ENCODE measurements at regions not wholly inside any gene's neighbourhood (a gene's known extent, or its start where the extent isn't known, plus 50 kb on each side); places are given as distances from the start of the nearest gene placed in this dataset.

DNA sequence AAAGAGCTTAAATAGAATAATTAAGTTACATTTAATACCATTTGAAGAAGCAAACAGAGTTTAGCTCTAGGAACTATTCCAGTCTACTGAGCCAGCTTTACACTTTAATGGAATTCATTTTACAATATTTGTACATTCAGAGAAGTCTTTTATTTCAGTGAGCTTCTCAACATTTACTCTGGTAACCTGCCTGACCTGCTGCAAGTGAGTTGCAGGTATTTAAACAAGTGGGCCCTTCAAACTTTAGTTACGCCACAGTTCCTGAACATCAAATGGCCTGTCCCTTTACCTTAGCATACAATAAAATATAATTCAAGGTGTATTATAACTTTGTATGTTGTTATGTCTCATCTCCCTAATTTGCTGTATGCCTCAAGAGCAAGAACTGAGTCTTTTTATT is 121.6 kb upstream of the SEMA3C start:
- Histone ChIP-seq H3K36me3 (no peaks in the 10 kb centered on the region), H3K27ac (no peak overlapping the region), H3K9me3 (no peaks in the 10 kb centered on the region), H3K4me3 (ENCODE audit: low read depth in 1 of 2, low read length in 1 of 2) (no peak overlapping the region), H3K27me3 (no peaks in the 10 kb centered on the region), H3K4me1 (ENCODE audit: control insufficient read depth in 1 of 2, insufficient read depth in 1 of 2, low read depth in 1 of 2, low read length in 1 of 2) (no peaks in the 10 kb centered on the region)
- TF ChIP-seq, protein P1, sequence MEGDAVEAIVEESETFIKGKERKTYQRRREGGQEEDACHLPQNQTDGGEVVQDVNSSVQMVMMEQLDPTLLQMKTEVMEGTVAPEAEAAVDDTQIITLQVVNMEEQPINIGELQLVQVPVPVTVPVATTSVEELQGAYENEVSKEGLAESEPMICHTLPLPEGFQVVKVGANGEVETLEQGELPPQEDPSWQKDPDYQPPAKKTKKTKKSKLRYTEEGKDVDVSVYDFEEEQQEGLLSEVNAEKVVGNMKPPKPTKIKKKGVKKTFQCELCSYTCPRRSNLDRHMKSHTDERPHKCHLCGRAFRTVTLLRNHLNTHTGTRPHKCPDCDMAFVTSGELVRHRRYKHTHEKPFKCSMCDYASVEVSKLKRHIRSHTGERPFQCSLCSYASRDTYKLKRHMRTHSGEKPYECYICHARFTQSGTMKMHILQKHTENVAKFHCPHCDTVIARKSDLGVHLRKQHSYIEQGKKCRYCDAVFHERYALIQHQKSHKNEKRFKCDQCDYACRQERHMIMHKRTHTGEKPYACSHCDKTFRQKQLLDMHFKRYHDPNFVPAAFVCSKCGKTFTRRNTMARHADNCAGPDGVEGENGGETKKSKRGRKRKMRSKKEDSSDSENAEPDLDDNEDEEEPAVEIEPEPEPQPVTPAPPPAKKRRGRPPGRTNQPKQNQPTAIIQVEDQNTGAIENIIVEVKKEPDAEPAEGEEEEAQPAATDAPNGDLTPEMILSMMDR (IDR thresholded peaks at IDR 0.05) = no peak

DNA sequence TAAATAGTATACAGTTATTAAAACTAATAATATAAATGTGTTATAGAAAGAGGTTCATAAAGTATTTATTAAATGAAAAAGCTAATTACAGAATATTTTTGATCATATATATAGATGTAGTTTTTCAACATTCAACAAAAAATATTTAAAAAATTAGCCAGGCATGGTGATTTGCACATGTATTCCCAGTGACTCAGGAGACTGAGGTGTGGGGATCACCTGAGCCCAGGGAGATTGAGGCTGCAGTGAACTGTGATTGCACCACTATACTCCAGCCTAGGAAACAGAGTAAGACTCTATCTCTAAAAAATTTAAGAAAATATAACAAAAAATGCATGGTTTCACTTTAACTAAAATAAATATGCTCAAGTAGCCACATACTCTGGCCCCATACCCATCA is 118.0 kb upstream of the SEMA3C start:
- H3K36me3 ChIP-seq = no peaks in the 10 kb centered on the region
- no peaks in the 10 kb centered on the region for H3K9me3 ChIP-seq
- H3K27me3 ChIP-seq = no peaks in the 10 kb centered on the region
- TF ChIP-seq, protein P1 (IDR thresholded peaks at IDR 0.05) = no peak
- no peaks in the 10 kb centered on the region for H3K4me1 ChIP-seq (ENCODE audit: control insufficient read depth in 1 of 2, insufficient read depth in 1 of 2, low read depth in 1 of 2, low read length in 1 of 2)
- H3K27ac ChIP-seq = no peak overlapping the region
- no peak overlapping the region for H3K4me3 ChIP-seq (ENCODE audit: low read depth in 1 of 2, low read length in 1 of 2)

DNA sequence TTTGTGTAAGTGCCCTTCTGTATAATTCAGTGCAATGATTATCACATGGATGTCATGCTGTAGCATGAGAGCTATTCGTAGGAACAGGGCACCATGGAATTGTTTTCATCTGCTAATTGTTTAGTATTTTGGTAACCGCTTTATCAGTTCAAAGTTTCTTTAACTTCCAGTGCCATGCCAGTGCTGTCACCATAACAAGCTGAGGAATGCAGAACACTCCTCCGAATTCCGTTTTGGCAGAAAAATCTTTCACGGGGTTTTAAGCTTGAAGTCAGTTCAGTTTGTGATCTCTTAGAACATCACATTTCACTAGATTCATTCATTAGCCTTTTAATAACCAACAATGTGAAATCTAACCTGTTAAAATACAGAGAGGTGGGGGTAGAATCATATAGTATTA is 117.2 kb upstream of the SEMA3C start:
- no peaks in the 10 kb centered on the region for H3K36me3 ChIP-seq
- TF ChIP-seq, protein P1 (IDR thresholded peaks at IDR 0.05) = no peak
- no peaks in the 10 kb centered on the region for H3K9me3 ChIP-seq
- H3K4me1 ChIP-seq (ENCODE audit: control insufficient read depth in 1 of 2, insufficient read depth in 1 of 2, low read depth in 1 of 2, low read length in 1 of 2) = no peaks in the 10 kb centered on the region
- H3K4me3 ChIP-seq (ENCODE audit: low read depth in 1 of 2, low read length in 1 of 2) = no peak overlapping the region
- H3K27ac ChIP-seq = no peak overlapping the region
- H3K27me3 ChIP-seq = no peaks in the 10 kb centered on the region

DNA sequence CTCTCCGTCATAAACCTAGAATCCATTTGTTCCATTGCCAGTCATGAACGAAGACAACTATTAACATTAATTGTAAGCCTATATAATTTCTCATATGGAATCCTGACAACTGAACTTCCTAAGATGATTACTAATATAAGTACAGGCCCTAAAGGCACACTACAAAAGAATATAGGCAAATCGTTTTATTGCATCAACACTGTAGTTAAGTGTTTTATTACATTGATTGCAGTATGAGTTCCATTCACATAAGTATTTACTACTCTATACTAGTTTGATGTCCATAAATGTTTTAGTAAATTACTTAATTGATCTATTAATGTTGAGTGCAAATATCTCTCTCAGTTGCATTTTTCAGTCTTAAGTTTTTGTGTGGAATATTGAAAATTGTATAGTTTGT is 113.1 kb upstream of the SEMA3C start:
- no peaks in the 10 kb centered on the region for H3K36me3 ChIP-seq
- no peak overlapping the region for H3K4me3 ChIP-seq (ENCODE audit: low read depth in 1 of 2, low read length in 1 of 2)
- H3K27me3 ChIP-seq = no peaks in the 10 kb centered on the region
- no peaks in the 10 kb centered on the region for H3K4me1 ChIP-seq (ENCODE audit: control insufficient read depth in 1 of 2, insufficient read depth in 1 of 2, low read depth in 1 of 2, low read length in 1 of 2)
- H3K9me3 ChIP-seq = no peaks in the 10 kb centered on the region
- no peak overlapping the region for H3K27ac ChIP-seq
- TF ChIP-seq, protein P1 (IDR thresholded peaks at IDR 0.05) = no peak

DNA sequence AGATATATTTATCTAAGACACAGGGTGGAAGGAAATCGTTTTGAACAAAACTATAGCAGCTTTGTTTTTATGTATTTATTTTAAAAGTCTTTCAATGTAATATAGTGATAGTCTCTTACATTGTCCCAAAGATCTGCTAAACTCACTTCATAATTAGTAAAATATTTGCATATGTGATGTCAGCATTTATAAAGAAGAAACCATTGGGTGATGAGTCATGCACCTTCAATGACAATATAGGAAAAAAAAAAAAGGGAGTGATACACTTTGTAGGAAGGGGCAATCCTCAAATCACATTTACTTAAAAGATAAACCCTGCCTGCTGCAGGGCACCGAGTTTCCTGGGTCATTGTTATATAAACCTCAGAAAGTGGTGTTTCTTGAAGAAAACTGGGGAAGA is 112.4 kb upstream of the SEMA3C start:
- H3K36me3 ChIP-seq = no peaks in the 10 kb centered on the region
- no peak overlapping the region for H3K27ac ChIP-seq
- no peak overlapping the region for H3K4me3 ChIP-seq (ENCODE audit: low read depth in 1 of 2, low read length in 1 of 2)
- no peaks in the 10 kb centered on the region for H3K9me3 ChIP-seq
- no peaks in the 10 kb centered on the region for H3K27me3 ChIP-seq
- H3K4me1 ChIP-seq (ENCODE audit: control insufficient read depth in 1 of 2, insufficient read depth in 1 of 2, low read depth in 1 of 2, low read length in 1 of 2) = no peaks in the 10 kb centered on the region
- TF ChIP-seq, protein P1 (IDR thresholded peaks at IDR 0.05) = no peak

DNA sequence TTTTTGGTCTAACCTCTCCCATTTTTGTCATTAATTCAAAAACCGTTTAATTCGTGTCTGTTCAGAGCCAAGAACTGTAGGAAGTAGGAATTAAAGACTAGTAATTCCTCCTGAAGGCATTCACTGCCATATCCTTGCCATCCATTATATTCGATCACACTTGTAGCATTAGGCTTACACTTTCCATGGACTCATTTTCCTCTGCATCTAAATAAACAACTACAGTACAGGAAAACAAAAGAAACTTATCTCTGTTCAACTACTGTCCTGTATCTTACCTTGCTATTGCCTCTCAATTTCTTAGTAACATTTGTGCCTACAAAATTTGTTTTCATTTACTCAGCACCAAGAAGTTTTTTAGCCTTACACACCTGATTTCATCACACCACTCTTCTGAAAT is 111.6 kb upstream of the SEMA3C start:
- no peaks in the 10 kb centered on the region for H3K27me3 ChIP-seq
- H3K4me1 ChIP-seq (ENCODE audit: control insufficient read depth in 1 of 2, insufficient read depth in 1 of 2, low read depth in 1 of 2, low read length in 1 of 2) = no peaks in the 10 kb centered on the region
- TF ChIP-seq, protein P1 (IDR thresholded peaks at IDR 0.05) = no peak
- no peak overlapping the region for H3K4me3 ChIP-seq (ENCODE audit: low read depth in 1 of 2, low read length in 1 of 2)
- H3K9me3 ChIP-seq = no peaks in the 10 kb centered on the region
- no peaks in the 10 kb centered on the region for H3K36me3 ChIP-seq
- H3K27ac ChIP-seq = no peak overlapping the region

Data from neutrophil (primary cell).